ENCODE measurements at regions not wholly inside any gene's neighbourhood (a gene's known extent, or its start where the extent isn't known, plus 50 kb on each side); places are given as distances from the start of the nearest gene placed in this dataset.

- Histone ChIP-seq H3K27me3 (no peaks in the 10 kb centered on the region), H3K4me3 (no peak overlapping the region), H3K36me3 (no peaks in the 10 kb centered on the region), H3K9me3 (no peaks in the 10 kb centered on the region), H3K4me1 (ENCODE audit: insufficient read depth) (no peaks in the 10 kb centered on the region), H3K27ac (no peak overlapping the region)
- DNase-seq = no peak
- TF ChIP-seq POLR2A (IDR thresholded peaks at IDR 0.05) = no peak
- TF ChIP-seq CTCF (IDR thresholded peaks at IDR 0.05) = no peak
- no peak for TF ChIP-seq EP300 (IDR thresholded peaks at IDR 0.05)
- 94 to 95% (median 95%) methylated on average over 5 of the region's 5 CpGs for WGBS, 3 donors
- intact Hi-C loops (cut with DNase I) = no loop called here
Observed at GRCh38 chr3:66665021-66665695, 164.3 kb upstream of the LRIG1 start.

GRCh38 chr3:66666362-66666761, 165.5 kb upstream of the LRIG1 start:
- Histone ChIP-seq H3K27ac (no peak overlapping the region), H3K36me3 (no peaks in the 10 kb centered on the region), H3K4me1 (ENCODE audit: insufficient read depth) (no peaks in the 10 kb centered on the region), H3K4me3 (no peak overlapping the region), H3K9me3 (no peaks in the 10 kb centered on the region), H3K27me3 (no peaks in the 10 kb centered on the region)
- no peak for DNase-seq
- intact Hi-C loops (cut with DNase I) = no loop called here
- TF ChIP-seq POLR2A (IDR thresholded peaks at IDR 0.05) = no peak
- no peak for TF ChIP-seq CTCF (IDR thresholded peaks at IDR 0.05)
- TF ChIP-seq EP300 (IDR thresholded peaks at IDR 0.05) = no peak

GRCh38 chr3:66667263-66667662, 166.4 kb upstream of the LRIG1 start:
- Histone ChIP-seq H3K9me3 (no peaks in the 10 kb centered on the region), H3K36me3 (no peaks in the 10 kb centered on the region), H3K4me3 (no peak overlapping the region), H3K27me3 (no peaks in the 10 kb centered on the region), H3K27ac (no peak overlapping the region), H3K4me1 (ENCODE audit: insufficient read depth) (no peaks in the 10 kb centered on the region)
- 68 to 77% (median 69%) methylated on average over 1 of the region's 1 CpG for WGBS, 3 donors
- TF ChIP-seq POLR2A (IDR thresholded peaks at IDR 0.05) = no peak
- intact Hi-C loops (cut with DNase I) = no loop called here
- DNase-seq = no peak

- no peaks in the 10 kb centered on the region for H3K4me1 ChIP-seq (ENCODE audit: insufficient read depth)
- intact Hi-C loops (cut with DNase I) = no loop called here
- WGBS, 3 donors = 41 to 70% (median 60%) methylated on average over 1 of the region's 1 CpG
- no peak for DNase-seq
- no peaks in the 10 kb centered on the region for H3K36me3 ChIP-seq
- H3K27me3 ChIP-seq = no peaks in the 10 kb centered on the region
- TF ChIP-seq CTCF (IDR thresholded peaks at IDR 0.05) (no peak), POLR2A (IDR thresholded peaks at IDR 0.05) (no peak), EP300 (IDR thresholded peaks at IDR 0.05) (no peak)
- H3K4me3 ChIP-seq = no peak overlapping the region
- no peak overlapping the region for H3K27ac ChIP-seq
- no peaks in the 10 kb centered on the region for H3K9me3 ChIP-seq
Observed at GRCh38 chr3:66671291-66671690, 170.5 kb upstream of the LRIG1 start.

- Histone ChIP-seq H3K27ac (no peak overlapping the region), H3K36me3 (no peaks in the 10 kb centered on the region), H3K4me3 (no peak overlapping the region), H3K27me3 (no peaks in the 10 kb centered on the region), H3K4me1 (ENCODE audit: insufficient read depth) (no peaks in the 10 kb centered on the region), H3K9me3 (no peaks in the 10 kb centered on the region)
- no peak for DNase-seq
- intact Hi-C loops (cut with DNase I) = no loop called here
- TF ChIP-seq POLR2A (IDR thresholded peaks at IDR 0.05) (no peak), CTCF (IDR thresholded peaks at IDR 0.05) (no peak), EP300 (IDR thresholded peaks at IDR 0.05) (no peak)
Observed at GRCh38 chr3:66672830-66673229, 172.0 kb upstream of the LRIG1 start.

Measured in ovary (tissue), 7 donors.